ENCODE measurements at regions not wholly inside any gene's neighbourhood (a gene's known extent, or its start where the extent isn't known, plus 50 kb on each side); places are given as distances from the start of the nearest gene placed in this dataset.
"Not testable (repeated sequence)": the region's sequence is repeated elsewhere in the genome, so short reads cannot be mapped to it uniquely, and the experiment has no call there.

- H3K9me1 ChIP-seq (ENCODE audit: control insufficient read depth, insufficient read depth, low read length) = no peaks in the 10 kb centered on the region
- no peaks in the 10 kb centered on the region for H4K20me1 ChIP-seq (replicated peaks; ENCODE audit: control insufficient read depth, insufficient read depth, low read length)
- H3K4me1 ChIP-seq (replicated peaks in 1 of 2; ENCODE audit: control insufficient read depth in 2 of 2, insufficient read depth in 2 of 2, low read length in 2 of 2) = no peaks in the 10 kb centered on the region
- no peak overlapping the region for H3K9ac ChIP-seq (ENCODE audit: insufficient read depth in 1 of 2, low read depth in 2 of 2, low read length in 2 of 2)
- TF ChIP-seq MNT (conservative IDR thresholded peaks at IDR 0.05) (no peak), NFIX (CRISPR knock-in tag; IDR thresholded peaks at IDR 0.05; ENCODE audit: low read depth) (no peak), HDAC1 (IDR thresholded peaks at IDR 0.05) (no peak), NR4A1 (CRISPR knock-in tag; IDR thresholded peaks at IDR 0.05) (no peak), NR4A1 (tag; IDR thresholded peaks at IDR 0.05) (no peak), MXD1 (CRISPR knock-in tag; IDR thresholded peaks at IDR 0.05; ENCODE audit: borderline replicate concordance, poor library complexity, severe bottlenecking) (no peak), TAF7 (tag; IDR thresholded peaks at IDR 0.05) (no peak), HNRNPK (IDR thresholded peaks at IDR 0.05; ENCODE audit: low read depth, low read length, poor library complexity, severe bottlenecking) (no peak), E2F6 (IDR thresholded peaks at IDR 0.05; ENCODE audit: borderline replicate concordance in 1 of 2, extremely low read depth in 1 of 2, insufficient read depth in 1 of 2, insufficient read length in 1 of 2, low read depth in 1 of 2, low read length in 1 of 2, poor library complexity in 1 of 2, severe bottlenecking in 1 of 2) (no peak), USF2 (CRISPR knock-in tag; IDR thresholded peaks at IDR 0.05) (no peak), NR2F6 (CRISPR knock-in tag; IDR thresholded peaks at IDR 0.05) (no peak), MIER1 (IDR thresholded peaks at IDR 0.05; ENCODE audit: low read depth) (no peak)
- no peak overlapping the region for H3K4me3 ChIP-seq
- no peaks in the 10 kb centered on the region for H3K79me2 ChIP-seq (ENCODE audit: control insufficient read depth, insufficient read depth, low read length)
- H2AFZ ChIP-seq (ENCODE audit: low read depth, low read length) = no peak overlapping the region
- no peak overlapping the region for H3K27ac ChIP-seq (ENCODE audit: extremely low read depth, low read depth, low read length)
- intact Hi-C loops (cut with micrococcal nuclease) (no loop called here), in situ Hi-C loops (cut with MboI) (no loop called here)
- H3K36me3 ChIP-seq (ENCODE audit: control insufficient read depth, insufficient read depth, low read length) = no peaks in the 10 kb centered on the region
- WGBS (ENCODE audit: insufficient coverage, low coverage, missing lambda C conversion rate) = 0% methylated on average over 1 of the region's 2 CpGs
- CTCF ChIA-PET (ENCODE audit: low intra/inter-chr PET ratio) = no interaction called here
- DNase-seq (ENCODE audit: extremely low read depth in 1 of 4, low spot score in 3 of 4) (no peak), FAIRE-seq (no peak), ATAC-seq (no peak)
- no TSS peak for BruUV-seq (replicated peaks)
- H3K27me3 ChIP-seq (ENCODE audit: control insufficient read depth in 2 of 2, insufficient read depth in 2 of 2, low read length in 2 of 2) = no peaks in the 10 kb centered on the region
- H3K9me3 ChIP-seq (replicated peaks; ENCODE audit: control insufficient read depth, insufficient read depth, low read depth, low read length) = no peaks in the 10 kb centered on the region
- H3K4me2 ChIP-seq (ENCODE audit: insufficient read depth, low read length) = no peak overlapping the region
- POLR2A ChIA-PET = no interaction called here
These were observed 150.1 kb downstream of the CAPZA3 start for GRCh38 chr12:18888047-18888446.

- H4K20me1 ChIP-seq (replicated peaks; ENCODE audit: control insufficient read depth, insufficient read depth, low read length); H3K4me1 ChIP-seq (replicated peaks in 1 of 2; ENCODE audit: control insufficient read depth in 2 of 2, insufficient read depth in 2 of 2, low read length in 2 of 2); CTCF ChIA-PET (ENCODE audit: low intra/inter-chr PET ratio); H3K9ac ChIP-seq (ENCODE audit: insufficient read depth in 1 of 2, low read depth in 2 of 2, low read length in 2 of 2); POLR2A ChIA-PET; H2AFZ ChIP-seq (ENCODE audit: low read depth, low read length); H3K4me3 ChIP-seq; H3K36me3 ChIP-seq (ENCODE audit: control insufficient read depth, insufficient read depth, low read length); H3K4me2 ChIP-seq (ENCODE audit: insufficient read depth, low read length); H3K27me3 ChIP-seq (ENCODE audit: control insufficient read depth in 2 of 2, insufficient read depth in 2 of 2, low read length in 2 of 2); intact Hi-C loops (cut with micrococcal nuclease); H3K27ac ChIP-seq (ENCODE audit: extremely low read depth, low read depth, low read length); H3K79me2 ChIP-seq (ENCODE audit: control insufficient read depth, insufficient read depth, low read length); H3K9me3 ChIP-seq (replicated peaks; ENCODE audit: control insufficient read depth, insufficient read depth, low read depth, low read length); ATAC-seq; DNase-seq (ENCODE audit: extremely low read depth in 1 of 4, low spot score in 3 of 4); BruUV-seq (replicated peaks); H3K9me1 ChIP-seq (ENCODE audit: control insufficient read depth, insufficient read depth, low read length); FAIRE-seq; in situ Hi-C loops (cut with MboI): not testable (repeated sequence)
- 16% methylated on average over 3 of the region's 3 CpGs for WGBS (ENCODE audit: insufficient coverage, low coverage, missing lambda C conversion rate)
These were observed 152.7 kb downstream of the CAPZA3 start for GRCh38 chr12:18890621-18891020.

Measured in K562 (cell line).